NCI-H1436 treated with DMSO at 0.1 percent for 48 hours (cell line): ENCODE measurements at regions not wholly inside any gene's neighbourhood (a gene's known extent, or its start where the extent isn't known, plus 50 kb on each side); places are given as distances from the start of the nearest gene placed in this dataset.

ENCODE experiments used
- DNase-seq: peaks from one replicate; lab custom pipeline; 2025; lab: John Stamatoyannopoulos, UW

- DNase-seq: no peak
Observed at GRCh38 chr2:128750328-128751165, 431.9 kb upstream of the HS6ST1 start.

GRCh38 chr2:128751746-128752145 is 433.1 kb upstream of the HS6ST1 start:
- DNase-seq: no peak

- DNase-seq: no peak
Observed at GRCh38 chr2:128752691-128753263, 434.1 kb upstream of the HS6ST1 start.

GRCh38 chr2:128753321-128753720 is 434.7 kb upstream of the HS6ST1 start:
- no peak for DNase-seq

GRCh38 chr2:128753800-128754199 is 435.1 kb upstream of the HS6ST1 start:
- DNase-seq: no peak

- DNase-seq: no peak
Observed at GRCh38 chr2:128754246-128754724, 435.6 kb upstream of the HS6ST1 start.

- no peak for DNase-seq
Observed at GRCh38 chr2:128755695-128756364, 437.2 kb upstream of the HS6ST1 start.

- no peak for DNase-seq
Observed at GRCh38 chr2:128756365-128756717, 437.7 kb upstream of the HS6ST1 start.

- DNase-seq: no peak
Observed at GRCh38 chr2:128765811-128766210, 447.1 kb upstream of the HS6ST1 start.

GRCh38 chr2:128768041-128768440 is 449.4 kb upstream of the HS6ST1 start:
- no peak for DNase-seq

GRCh38 chr2:128769457-128770142 is 450.9 kb upstream of the HS6ST1 start:
- no peak for DNase-seq

- DNase-seq: no peak
Observed at GRCh38 chr2:128770143-128771085, 451.7 kb upstream of the HS6ST1 start.

- no peak for DNase-seq
Observed at GRCh38 chr2:128771401-128771800, 452.7 kb upstream of the HS6ST1 start.

- DNase-seq: no peak
Observed at GRCh38 chr2:128772671-128773070, 454.0 kb upstream of the HS6ST1 start.

GRCh38 chr2:128773641-128774319 is 455.1 kb upstream of the HS6ST1 start:
- DNase-seq: no peak

- no peak for DNase-seq
Observed at GRCh38 chr2:128774320-128775216, 455.9 kb upstream of the HS6ST1 start.

GRCh38 chr2:128775217-128775913 is 456.7 kb upstream of the HS6ST1 start:
- DNase-seq: no peak

- no peak for DNase-seq
Observed at GRCh38 chr2:128775914-128776285, 457.2 kb upstream of the HS6ST1 start.
